ENCODE measurements at regions not wholly inside any gene's neighbourhood (a gene's known extent, or its start where the extent isn't known, plus 50 kb on each side); places are given as distances from the start of the nearest gene placed in this dataset.
"Not testable (repeated sequence)": the region's sequence is repeated elsewhere in the genome, so short reads cannot be mapped to it uniquely, and the experiment has no call there.

DNA sequence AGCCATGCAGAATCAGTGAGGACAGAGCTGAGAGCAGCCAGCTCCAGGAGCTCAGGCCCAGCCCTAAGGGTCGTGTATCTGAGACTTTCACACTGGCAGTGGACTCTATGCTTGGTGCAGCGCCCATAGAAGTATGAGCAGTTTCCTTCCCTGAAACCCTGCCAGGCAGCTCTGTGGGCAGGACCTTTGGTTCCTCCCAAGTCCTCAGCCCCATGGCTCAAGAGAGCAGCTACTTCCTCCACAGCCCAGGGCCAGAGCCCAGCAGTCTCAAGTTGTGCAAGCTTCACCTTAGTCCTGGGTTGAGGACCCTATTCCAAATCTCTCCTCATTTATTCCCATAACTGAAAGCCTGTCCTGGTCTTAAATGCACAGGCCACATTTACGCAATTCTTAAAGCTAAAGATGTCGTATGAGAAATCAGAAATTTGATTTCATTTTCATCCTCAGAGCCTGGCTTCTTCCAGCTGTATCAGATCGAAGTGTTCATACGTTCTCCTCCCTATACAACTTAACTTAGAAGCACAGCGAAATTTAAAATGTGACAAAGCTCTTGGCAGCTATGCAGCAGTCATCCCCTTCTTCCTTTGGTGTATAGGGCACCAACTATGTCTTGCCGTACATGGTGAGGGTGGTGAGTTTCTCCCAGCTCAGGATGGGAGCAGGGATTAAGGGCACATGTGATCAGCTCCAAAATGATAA, 1337.1 kb downstream of the RPIA start:
- TF ChIP-seq POLR2AphosphoS5, CTCF, EP300 (IDR thresholded peaks at IDR 0.05): not testable (repeated sequence)

Data from suprapubic skin (tissue), 4 donors.